H9 (cell line): ENCODE measurements at regions not wholly inside any gene's neighbourhood (a gene's known extent, or its start where the extent isn't known, plus 50 kb on each side); places are given as distances from the start of the nearest gene placed in this dataset.

Experiments
- DNase-seq: peaks from one replicate; pipeline ENCODE4 v3.0.0-alpha.2; 2017
- H2AFZ ChIP-seq: one replicate; pipeline ENCODE4 v1.6.1; 2013; ENCODE audit warnings: mild to moderate bottlenecking, low read length, control low read depth, moderate library complexity
- H2AK5ac ChIP-seq: 2 replicates; pipeline ENCODE4 v1.6.1; 2013; ENCODE audit warnings: low read length, control low read depth, mixed read lengths; ENCODE audit not compliant: insufficient read length
- H2BK120ac ChIP-seq: one replicate; pipeline ENCODE4 v1.6.1; 2013; ENCODE audit warnings: low read depth, mild to moderate bottlenecking, low read length, control low read depth, inconsistent platforms; ENCODE audit not compliant: poor library complexity, severe bottlenecking
- H2BK12ac ChIP-seq: 2 replicates; pipeline ENCODE4 v1.6.1; 2013; ENCODE audit warnings: low read length, control low read depth, mixed read lengths, low read depth; ENCODE audit not compliant: insufficient read length
- H2BK15ac ChIP-seq: 2 replicates; pipeline ENCODE4 v1.6.1; 2013; ENCODE audit warnings: low read depth, low read length, control low read depth
- H2BK20ac ChIP-seq: one replicate; pipeline ENCODE4 v1.6.1; 2013; ENCODE audit warnings: low read depth, mild to moderate bottlenecking, low read length, control low read depth, inconsistent platforms; ENCODE audit not compliant: poor library complexity, severe bottlenecking
- H2BK5ac ChIP-seq: 2 replicates; pipeline ENCODE4 v1.6.1; 2013; ENCODE audit warnings: low read length, control low read depth, mixed read lengths; ENCODE audit not compliant: insufficient read length
- H3K14ac ChIP-seq: 2 replicates; pipeline ENCODE4 v1.6.1; 2013; ENCODE audit warnings: low read length, control low read depth; ENCODE audit not compliant: insufficient read depth
- H3K18ac ChIP-seq: 2 replicates; pipeline ENCODE4 v1.6.1; 2013; ENCODE audit warnings: low read depth, mild to moderate bottlenecking, mixed read lengths, low read length, control low read depth; ENCODE audit not compliant: insufficient read length
- H3K23ac ChIP-seq: 2 replicates; pipeline ENCODE4 v1.6.1; 2013; ENCODE audit warnings: low read length, control low read depth, mixed read lengths, low read depth; ENCODE audit not compliant: insufficient read length
- H3K23me2 ChIP-seq: 2 replicates; pipeline ENCODE4 v1.6.1; 2013; ENCODE audit warnings: low read depth, mild to moderate bottlenecking, mixed read lengths, low read length, control low read depth; ENCODE audit not compliant: insufficient read length, poor library complexity, severe bottlenecking
- H3K27ac ChIP-seq: 2 replicates; pipeline ENCODE4 v1.5.1; 2013; ENCODE audit warnings: low read length, control low read depth, mixed read lengths, low read depth; ENCODE audit not compliant: insufficient read length
- H3K27me3 ChIP-seq: 2 replicates; pipeline ENCODE4 v1.6.1; 2013; ENCODE audit warnings: low read length, control low read depth, inconsistent platforms; ENCODE audit not compliant: insufficient read depth
- H3K4ac ChIP-seq: 2 replicates; pipeline ENCODE4 v1.6.1; 2013; ENCODE audit warnings: low read depth, mild to moderate bottlenecking, control low read depth, inconsistent platforms, low read length, moderate library complexity
- H3K4me1 ChIP-seq: 2 replicates; pipeline ENCODE4 v1.6.1; 2013; ENCODE audit warnings: low read length, control low read depth, inconsistent platforms; ENCODE audit not compliant: insufficient read depth
- H3K4me2 ChIP-seq: 2 replicates; pipeline ENCODE4 v1.6.1; 2013; ENCODE audit warnings: low read length, control low read depth, mixed read lengths; ENCODE audit not compliant: insufficient read length, insufficient read depth
- H3K56ac ChIP-seq: 2 replicates; pipeline ENCODE4 v1.6.1; 2013; ENCODE audit warnings: low read depth, mild to moderate bottlenecking, mixed read lengths, low read length, control low read depth; ENCODE audit not compliant: insufficient read length
- H3K79me1 ChIP-seq: 2 replicates; pipeline ENCODE4 v1.6.1; 2013; ENCODE audit warnings: low read depth, mild to moderate bottlenecking, moderate library complexity, low read length, control low read depth, inconsistent platforms; ENCODE audit not compliant: insufficient read depth, poor library complexity, severe bottlenecking
- H3K79me2 ChIP-seq: 2 replicates; pipeline ENCODE4 v1.6.1; 2013; ENCODE audit warnings: low read length, control low read depth, inconsistent platforms; ENCODE audit not compliant: insufficient read depth
- H3K9ac ChIP-seq: 2 replicates; pipeline ENCODE4 v1.6.1; 2013; ENCODE audit warnings: low read length, control low read depth, mixed read lengths; ENCODE audit not compliant: insufficient read length; ENCODE audit errors: extremely low read depth
- H3K9me3 ChIP-seq: one replicate; pipeline ENCODE4 v1.6.1; 2013; ENCODE audit warnings: low read depth, low read length, inconsistent platforms; ENCODE audit not compliant: control insufficient read depth
- H3T11ph ChIP-seq: one replicate; pipeline ENCODE4 v1.6.1; 2013; ENCODE audit warnings: mild to moderate bottlenecking, low read length, control low read depth, inconsistent platforms
- H4K20me1 ChIP-seq: one replicate; pipeline ENCODE4 v1.6.1; 2013; ENCODE audit not compliant: control insufficient read depth, insufficient read length, insufficient read depth
- H4K5ac ChIP-seq: 2 replicates; pipeline ENCODE4 v1.6.1; 2013; ENCODE audit warnings: low read depth, mild to moderate bottlenecking, mixed read lengths, low read length, control low read depth; ENCODE audit not compliant: insufficient read length
- H4K8ac ChIP-seq: replicated peaks from 2 replicates; pipeline ENCODE4 v1.6.1; 2013; ENCODE audit warnings: low read length, control low read depth, mixed read lengths, low read depth; ENCODE audit not compliant: insufficient read length
- H4K91ac ChIP-seq: 2 replicates; pipeline ENCODE4 v1.6.1; 2013; ENCODE audit warnings: low read depth, mild to moderate bottlenecking, moderate library complexity, mixed read lengths, low read length, control low read depth; ENCODE audit not compliant: insufficient read length
- H3K27ac Mint-ChIP-seq, 3 experiments: 2 replicates in 2 of 3; 3 replicates in 1 of 3; pipeline ENCODE4 v1.8.0; 2020 to 2021; ENCODE audit warnings: mixed read lengths in 3 of 3, mild to moderate bottlenecking in 1 of 3, moderate library complexity in 1 of 3
- H3K27me3 Mint-ChIP-seq: 2 replicates; pipeline ENCODE4 v1.8.0; 2021; ENCODE audit warnings: low read depth, mild to moderate bottlenecking, moderate library complexity, mixed read lengths
- H3K36me3 Mint-ChIP-seq, 3 experiments: 2 replicates in 2 of 3; 3 replicates in 1 of 3; pipeline ENCODE4 v1.8.0; 2020 to 2021; ENCODE audit warnings: low read depth in 3 of 3, mixed read lengths in 3 of 3; ENCODE audit not compliant: insufficient read depth in 1 of 3
- H3K4me1 Mint-ChIP-seq, 2 experiments: 2 replicates each; pipeline ENCODE4 v1.8.0; 2020; ENCODE audit warnings: mixed read lengths in 2 of 2
- H3K4me3 Mint-ChIP-seq, 2 experiments: 2 replicates in 1 of 2; 3 replicates in 1 of 2; pipeline ENCODE4 v1.8.0; 2020 to 2021; ENCODE audit warnings: mild to moderate bottlenecking in 2 of 2, mixed read lengths in 2 of 2, moderate library complexity in 1 of 2
- H3K9me3 Mint-ChIP-seq, 2 experiments: 2 replicates in 1 of 2; 3 replicates in 1 of 2; pipeline ENCODE4 v1.8.0; 2020; ENCODE audit warnings: mild to moderate bottlenecking in 2 of 2, mixed read lengths in 2 of 2, moderate library complexity in 1 of 2
- CTCF ChIP-seq: fragments of 200-600 bp; sonication (generic); conservative IDR thresholded peaks from 3 replicates; pipeline ENCODE4 v1.8.0; 2021; ENCODE audit warnings: antibody characterized with exemption, mild to moderate bottlenecking

- no peak overlapping the region for H3K27ac Mint-ChIP-seq
- Histone ChIP-seq H4K91ac (no peak overlapping the region), H2BK120ac (no peak overlapping the region), H3K23ac (no peak overlapping the region), H4K5ac (no peak overlapping the region), H3K27ac (no peak overlapping the region), H3K79me1 (no peaks in the 10 kb centered on the region), H3K23me2 (no peaks in the 10 kb centered on the region), H3K4ac (no peak overlapping the region), H2BK5ac (no peak overlapping the region), H3K9me3 (no peaks in the 10 kb centered on the region), H2BK20ac (no peak overlapping the region), H2AFZ (no peak overlapping the region), H2BK12ac (no peak overlapping the region), H3K27me3 (peaks cover 20% of the 10 kb centered on the region; the same call in 1 of the 2 replicates), H4K8ac (no peak overlapping the region), H4K20me1 (no peaks in the 10 kb centered on the region), H2AK5ac (no peak overlapping the region), H3K79me2 (no peaks in the 10 kb centered on the region), H3K4me1 (no peaks in the 10 kb centered on the region), H3K18ac (no peak overlapping the region), H3T11ph (no peak overlapping the region), H3K56ac (no peak overlapping the region), H2BK15ac (no peak overlapping the region), H3K14ac (no peak overlapping the region), H3K9ac (no peak overlapping the region), H3K4me2 (no peak overlapping the region)
- H3K4me3 Mint-ChIP-seq = no peak overlapping the region
- H3K27me3 Mint-ChIP-seq = peaks cover 88% of the 10 kb centered on the region
- DNase-seq = no peak
- H3K36me3 Mint-ChIP-seq = no peaks in the 10 kb centered on the region; a peak in 1 of 7 replicates
- peaks cover 4 to 9% of the 10 kb centered on the region in 2 experiments for H3K4me1 Mint-ChIP-seq
- peaks cover 38 to 49% of the 10 kb centered on the region in 2 experiments for H3K9me3 Mint-ChIP-seq
- TF ChIP-seq CTCF = no peak
These were observed 145.6 kb upstream of the DCAF8L1 start for GRCh38 chrX:28126886-28127285.
